ENCODE measurements at regions not wholly inside any gene's neighbourhood (a gene's known extent, or its start where the extent isn't known, plus 50 kb on each side); places are given as distances from the start of the nearest gene placed in this dataset.

GRCh38 chr6:14827354-14827753 is 418.5 kb upstream of the JARID2 start:
- no peak overlapping the region for H2AK5ac ChIP-seq (ENCODE audit: low read depth, low read length)
- H3K27me3 ChIP-seq (ENCODE audit: control insufficient read depth in 3 of 3, insufficient read depth in 3 of 3, low read depth in 1 of 3, low read length in 3 of 3), result no peaks in the 10 kb centered on the region
- no CpG with 5 or more reads among the region's 10 CpGs for WGBS, 2 donors (ENCODE audit: extremely low coverage in 2 of 2, insufficient read length in 2 of 2, insufficient replicate concordance in 1 of 2)
- H4K8ac ChIP-seq (ENCODE audit: low read depth, low read length), result no peak overlapping the region
- H2BK12ac ChIP-seq (ENCODE audit: low read length), result no peak overlapping the region
- H3K14ac ChIP-seq (ENCODE audit: low read length), result no peak overlapping the region
- no peaks in the 10 kb centered on the region for H3K79me1 ChIP-seq (ENCODE audit: low read depth, low read length)
- no peak overlapping the region for H3K4me3 ChIP-seq (ENCODE audit: low read length in 2 of 2)
- H3K9me3 ChIP-seq (replicated peaks in 1 of 2; ENCODE audit: control insufficient read depth in 2 of 2, insufficient read depth in 1 of 2, low read depth in 1 of 2, low read length in 2 of 2), result no peaks in the 10 kb centered on the region
- no peak overlapping the region for H3K4me2 ChIP-seq (ENCODE audit: insufficient read depth, low read length, poor library complexity, severe bottlenecking)
- H3K27ac ChIP-seq (replicated peaks; ENCODE audit: low read length), result no peak overlapping the region
- no peak overlapping the region for H3K18ac ChIP-seq (ENCODE audit: low read length)
- no peak overlapping the region for H2BK120ac ChIP-seq (ENCODE audit: low read depth, low read length)
- H3K4me1 ChIP-seq (ENCODE audit: control insufficient read depth in 2 of 2, insufficient read depth in 1 of 2, low read depth in 1 of 2, low read length in 2 of 2), result peaks cover 27 to 42% of the 10 kb centered on the region in 2 donors
- no peak for DNase-seq (ENCODE audit: low spot score)
- H3K9ac ChIP-seq (ENCODE audit: low read depth, low read length, poor library complexity), result no peak overlapping the region
- H4K91ac ChIP-seq (ENCODE audit: low read depth, low read length, poor library complexity), result no peak overlapping the region
- no peaks in the 10 kb centered on the region for H3K36me3 ChIP-seq (replicated peaks in 1 of 2; ENCODE audit: control insufficient read depth in 2 of 2, insufficient read depth in 2 of 2, low read length in 2 of 2)
- H2AFZ ChIP-seq (ENCODE audit: low read length), result peak overlapping the region; percentile 74
- H2BK5ac ChIP-seq (ENCODE audit: low read length), result no peak overlapping the region
- H3K4ac ChIP-seq (ENCODE audit: low read length), result no peak overlapping the region
- H2BK15ac ChIP-seq (ENCODE audit: low read length), result no peak overlapping the region
- no peak overlapping the region for H3K23ac ChIP-seq (ENCODE audit: low read depth, low read length, poor library complexity)

GRCh38 chr6:14828201-14828611 is 417.7 kb upstream of the JARID2 start:
- no peak overlapping the region for H4K8ac ChIP-seq (ENCODE audit: low read depth, low read length)
- H3K4me2 ChIP-seq (ENCODE audit: insufficient read depth, low read length, poor library complexity, severe bottlenecking), result no peak overlapping the region
- H3K4me1 ChIP-seq (ENCODE audit: control insufficient read depth in 2 of 2, insufficient read depth in 1 of 2, low read depth in 1 of 2, low read length in 2 of 2), result peaks cover 27 to 44% of the 10 kb centered on the region in 2 donors
- H3K27me3 ChIP-seq (ENCODE audit: control insufficient read depth in 3 of 3, insufficient read depth in 3 of 3, low read depth in 1 of 3, low read length in 3 of 3), result no peaks in the 10 kb centered on the region
- H2BK5ac ChIP-seq (ENCODE audit: low read length), result no peak overlapping the region
- H2AFZ ChIP-seq (ENCODE audit: low read length), result peak overlapping the region; percentile 74
- no peak overlapping the region for H2BK15ac ChIP-seq (ENCODE audit: low read length)
- no peak overlapping the region for H3K9ac ChIP-seq (ENCODE audit: low read depth, low read length, poor library complexity)
- no peaks in the 10 kb centered on the region for H3K79me1 ChIP-seq (ENCODE audit: low read depth, low read length)
- no peak overlapping the region for H3K23ac ChIP-seq (ENCODE audit: low read depth, low read length, poor library complexity)
- no peak overlapping the region for H3K4me3 ChIP-seq (ENCODE audit: low read length in 2 of 2)
- H3K4ac ChIP-seq (ENCODE audit: low read length), result no peak overlapping the region
- no peaks in the 10 kb centered on the region for H3K9me3 ChIP-seq (replicated peaks in 1 of 2; ENCODE audit: control insufficient read depth in 2 of 2, insufficient read depth in 1 of 2, low read depth in 1 of 2, low read length in 2 of 2)
- no peak for DNase-seq (ENCODE audit: low spot score)
- no CpG with 5 or more reads among the region's 9 CpGs for WGBS, 2 donors (ENCODE audit: extremely low coverage in 2 of 2, insufficient read length in 2 of 2, insufficient replicate concordance in 1 of 2)
- H2AK5ac ChIP-seq (ENCODE audit: low read depth, low read length), result no peak overlapping the region
- H4K91ac ChIP-seq (ENCODE audit: low read depth, low read length, poor library complexity), result no peak overlapping the region
- H3K36me3 ChIP-seq (replicated peaks in 1 of 2; ENCODE audit: control insufficient read depth in 2 of 2, insufficient read depth in 2 of 2, low read length in 2 of 2), result no peaks in the 10 kb centered on the region
- H2BK12ac ChIP-seq (ENCODE audit: low read length), result no peak overlapping the region
- H3K14ac ChIP-seq (ENCODE audit: low read length), result no peak overlapping the region
- no peak overlapping the region for H3K27ac ChIP-seq (replicated peaks; ENCODE audit: low read length)
- no peak overlapping the region for H3K18ac ChIP-seq (ENCODE audit: low read length)
- no peak overlapping the region for H2BK120ac ChIP-seq (ENCODE audit: low read depth, low read length)

- no peak overlapping the region for H2AFZ ChIP-seq (ENCODE audit: low read length)
- no peak overlapping the region for H3K27ac ChIP-seq (replicated peaks; ENCODE audit: low read length)
- no peak overlapping the region for H2BK5ac ChIP-seq (ENCODE audit: low read length)
- H3K9ac ChIP-seq (ENCODE audit: low read depth, low read length, poor library complexity), result no peak overlapping the region
- no peak overlapping the region for H3K18ac ChIP-seq (ENCODE audit: low read length)
- no peak overlapping the region for H2BK12ac ChIP-seq (ENCODE audit: low read length)
- peaks cover 18 to 29% of the 10 kb centered on the region in 2 donors for H3K4me1 ChIP-seq (ENCODE audit: control insufficient read depth in 2 of 2, insufficient read depth in 1 of 2, low read depth in 1 of 2, low read length in 2 of 2)
- no peaks in the 10 kb centered on the region for H3K36me3 ChIP-seq (replicated peaks in 1 of 2; ENCODE audit: control insufficient read depth in 2 of 2, insufficient read depth in 2 of 2, low read length in 2 of 2)
- DNase-seq (ENCODE audit: low spot score), result no peak
- H3K9me3 ChIP-seq (replicated peaks in 1 of 2; ENCODE audit: control insufficient read depth in 2 of 2, insufficient read depth in 1 of 2, low read depth in 1 of 2, low read length in 2 of 2), result no peaks in the 10 kb centered on the region
- H2AK5ac ChIP-seq (ENCODE audit: low read depth, low read length), result no peak overlapping the region
- no peak overlapping the region for H3K23ac ChIP-seq (ENCODE audit: low read depth, low read length, poor library complexity)
- no peak overlapping the region for H3K14ac ChIP-seq (ENCODE audit: low read length)
- no CpG with 5 or more reads among the region's 5 CpGs for WGBS, 2 donors (ENCODE audit: extremely low coverage in 2 of 2, insufficient read length in 2 of 2, insufficient replicate concordance in 1 of 2)
- no peaks in the 10 kb centered on the region for H3K79me1 ChIP-seq (ENCODE audit: low read depth, low read length)
- no peak overlapping the region for H3K4me3 ChIP-seq (ENCODE audit: low read length in 2 of 2)
- no peak overlapping the region for H4K91ac ChIP-seq (ENCODE audit: low read depth, low read length, poor library complexity)
- H2BK15ac ChIP-seq (ENCODE audit: low read length), result no peak overlapping the region
- no peak overlapping the region for H4K8ac ChIP-seq (ENCODE audit: low read depth, low read length)
- no peak overlapping the region for H3K4me2 ChIP-seq (ENCODE audit: insufficient read depth, low read length, poor library complexity, severe bottlenecking)
- H2BK120ac ChIP-seq (ENCODE audit: low read depth, low read length), result no peak overlapping the region
- H3K27me3 ChIP-seq (ENCODE audit: control insufficient read depth in 3 of 3, insufficient read depth in 3 of 3, low read depth in 1 of 3, low read length in 3 of 3), result no peaks in the 10 kb centered on the region
- no peak overlapping the region for H3K4ac ChIP-seq (ENCODE audit: low read length)
These were observed 414.8 kb upstream of the JARID2 start for GRCh38 chr6:14831070-14831469.

- Histone ChIP-seq H3K4me3 (ENCODE audit: low read length in 2 of 2) (no peak overlapping the region), H4K8ac (ENCODE audit: low read depth, low read length) (no peak overlapping the region), H3K36me3 (replicated peaks in 1 of 2; ENCODE audit: control insufficient read depth in 2 of 2, insufficient read depth in 2 of 2, low read length in 2 of 2) (no peaks in the 10 kb centered on the region), H3K14ac (ENCODE audit: low read length) (no peak overlapping the region), H3K4me1 (ENCODE audit: control insufficient read depth in 2 of 2, insufficient read depth in 1 of 2, low read depth in 1 of 2, low read length in 2 of 2) (peaks cover 19 to 29% of the 10 kb centered on the region in 2 donors), H2AFZ (ENCODE audit: low read length) (no peak overlapping the region), H3K9ac (ENCODE audit: low read depth, low read length, poor library complexity) (no peak overlapping the region), H3K18ac (ENCODE audit: low read length) (no peak overlapping the region), H3K27me3 (ENCODE audit: control insufficient read depth in 3 of 3, insufficient read depth in 3 of 3, low read depth in 1 of 3, low read length in 3 of 3) (no peaks in the 10 kb centered on the region), H3K23ac (ENCODE audit: low read depth, low read length, poor library complexity) (no peak overlapping the region), H2AK5ac (ENCODE audit: low read depth, low read length) (no peak overlapping the region), H2BK15ac (ENCODE audit: low read length) (no peak overlapping the region), H3K4me2 (ENCODE audit: insufficient read depth, low read length, poor library complexity, severe bottlenecking) (no peak overlapping the region), H3K9me3 (replicated peaks in 1 of 2; ENCODE audit: control insufficient read depth in 2 of 2, insufficient read depth in 1 of 2, low read depth in 1 of 2, low read length in 2 of 2) (no peaks in the 10 kb centered on the region), H3K4ac (ENCODE audit: low read length) (no peak overlapping the region), H2BK5ac (ENCODE audit: low read length) (no peak overlapping the region), H3K79me1 (ENCODE audit: low read depth, low read length) (no peaks in the 10 kb centered on the region), H4K91ac (ENCODE audit: low read depth, low read length, poor library complexity) (no peak overlapping the region), H2BK120ac (ENCODE audit: low read depth, low read length) (no peak overlapping the region), H2BK12ac (ENCODE audit: low read length) (no peak overlapping the region), H3K27ac (replicated peaks; ENCODE audit: low read length) (no peak overlapping the region)
- DNase-seq (ENCODE audit: low spot score), result peak; percentile 45
- WGBS, 2 donors (ENCODE audit: extremely low coverage in 2 of 2, insufficient read length in 2 of 2, insufficient replicate concordance in 1 of 2), result no CpG with 5 or more reads among the region's 6 CpGs
These were observed 413.9 kb upstream of the JARID2 start for GRCh38 chr6:14831937-14832336.
